ENCODE measurements at regions not wholly inside any gene's neighbourhood (a gene's known extent, or its start where the extent isn't known, plus 50 kb on each side); places are given as distances from the start of the nearest gene placed in this dataset.

GRCh38 chr5:68591850-68592249 is 376.3 kb downstream of the PIK3R1 start:
- no peak for TF ChIP-seq EZH2phosphoT487 (IDR thresholded peaks at IDR 0.05; ENCODE audit: borderline replicate concordance, low read depth)
- TF ChIP-seq POLR2AphosphoS5 (IDR thresholded peaks at IDR 0.05; ENCODE audit: low read depth, low read length), result no peak
- TF ChIP-seq TAF1 (IDR thresholded peaks at IDR 0.05; ENCODE audit: borderline replicate concordance, low read depth, low read length), result no peak
